ENCODE measurements at regions not wholly inside any gene's neighbourhood (a gene's known extent, or its start where the extent isn't known, plus 50 kb on each side); places are given as distances from the start of the nearest gene placed in this dataset.
"Not testable (repeated sequence)": the region's sequence is repeated elsewhere in the genome, so short reads cannot be mapped to it uniquely, and the experiment has no call there.

- no peak for TF ChIP-seq CTCF (IDR thresholded peaks at IDR 0.05; ENCODE audit: control insufficient read depth, extremely low read depth, insufficient read depth)
- DNase-seq (ENCODE audit: low read depth) = no peak
- H3K4me3 ChIP-seq (ENCODE audit: low read depth, low read length) = no peak overlapping the region
Measured at GRCh38 chr4:137367620-137368019, 164.7 kb downstream of the PCDH18 start.

GRCh38 chr4:137363496-137363895, 168.8 kb downstream of the PCDH18 start:
- H3K4me3 ChIP-seq (ENCODE audit: low read depth, low read length) = no peak overlapping the region
- DNase-seq (ENCODE audit: low read depth) = no peak
- no peak for TF ChIP-seq CTCF (IDR thresholded peaks at IDR 0.05; ENCODE audit: control insufficient read depth, extremely low read depth, insufficient read depth)

GRCh38 chr4:137361756-137362470, 170.4 kb downstream of the PCDH18 start:
- no peak for DNase-seq (ENCODE audit: low read depth)
- no peak overlapping the region for H3K4me3 ChIP-seq (ENCODE audit: low read depth, low read length)
- no peak for TF ChIP-seq CTCF (IDR thresholded peaks at IDR 0.05; ENCODE audit: control insufficient read depth, extremely low read depth, insufficient read depth)

GRCh38 chr4:137360761-137361160, 171.5 kb downstream of the PCDH18 start:
- no peak for DNase-seq (ENCODE audit: low read depth)
- TF ChIP-seq CTCF (IDR thresholded peaks at IDR 0.05; ENCODE audit: control insufficient read depth, extremely low read depth, insufficient read depth) = no peak
- no peak overlapping the region for H3K4me3 ChIP-seq (ENCODE audit: low read depth, low read length)

- no peak overlapping the region for H3K4me3 ChIP-seq (ENCODE audit: low read depth, low read length)
- DNase-seq (ENCODE audit: low read depth) = no peak
- TF ChIP-seq CTCF (IDR thresholded peaks at IDR 0.05; ENCODE audit: control insufficient read depth, extremely low read depth, insufficient read depth) = no peak
Measured at GRCh38 chr4:137359691-137360315, 172.5 kb downstream of the PCDH18 start.

GRCh38 chr4:137354562-137354961, 177.7 kb downstream of the PCDH18 start:
- DNase-seq (ENCODE audit: low read depth); H3K4me3 ChIP-seq (ENCODE audit: low read depth, low read length): not testable (repeated sequence)

- H3K4me3 ChIP-seq (ENCODE audit: low read depth, low read length) = no peak overlapping the region
- DNase-seq (ENCODE audit: low read depth) = no peak
Measured at GRCh38 chr4:137347371-137347770, 184.9 kb downstream of the PCDH18 start.

More at GRCh38 chr4:137347371-137347770, 184.9 kb downstream of the PCDH18 start:
- no peak for TF ChIP-seq CTCF (IDR thresholded peaks at IDR 0.05; ENCODE audit: control insufficient read depth, extremely low read depth, insufficient read depth)

All from LNCaP clone FGC (cell line).